GM23338 (cell line): ENCODE measurements at regions not wholly inside any gene's neighbourhood (a gene's known extent, or its start where the extent isn't known, plus 50 kb on each side); places are given as distances from the start of the nearest gene placed in this dataset.

ENCODE experiments used
- ATAC-seq: fragments of 200-7000 bp; cut with Tn5 transposase; 3 replicates; pipeline ENCODE4 v1.9.1; 2020
- DNase-seq: peaks from one replicate; pipeline ENCODE4 v3.0.0-alpha.2; 2015; ENCODE audit warnings: low spot score
- H2AFZ ChIP-seq: fragments of 200-600 bp; sonication (generic); 2 replicates; pipeline ENCODE4 v1.8.0; 2016; ENCODE audit warnings: antibody characterized with exemption, mild to moderate bottlenecking, moderate library complexity
- H3F3A ChIP-seq: fragments of 200-600 bp; sonication (generic); replicated peaks from 2 replicates; pipeline ENCODE4 v1.8.0; 2017; ENCODE audit warnings: antibody characterized with exemption, mixed run types, low read depth
- H3K27ac ChIP-seq: fragments of 200-600 bp; sonication (generic); 2 replicates; pipeline ENCODE4 v1.6.1; 2016; ENCODE audit warnings: low read depth
- H3K27me3 ChIP-seq: fragments of 200-600 bp; sonication (generic); 2 replicates; pipeline ENCODE4 v1.8.0; 2016; ENCODE audit warnings: mild to moderate bottlenecking, mixed run types, moderate library complexity; ENCODE audit not compliant: insufficient read depth
- H3K36me3 ChIP-seq: fragments of 200-600 bp; sonication (generic); 2 replicates; pipeline ENCODE4 v1.8.0; 2016; ENCODE audit warnings: mild to moderate bottlenecking; ENCODE audit not compliant: insufficient read depth
- H3K4me1 ChIP-seq: fragments of 200-600 bp; sonication (generic); 2 replicates; pipeline ENCODE4 v1.8.0; 2016; ENCODE audit warnings: mild to moderate bottlenecking, moderate library complexity; ENCODE audit not compliant: insufficient read depth
- H3K4me2 ChIP-seq: fragments of 200-600 bp; sonication (generic); 2 replicates; pipeline ENCODE4 v1.7.1; 2017; ENCODE audit warnings: mixed run types
- H3K4me3 ChIP-seq: fragments of 200-600 bp; sonication (generic); 2 replicates; pipeline ENCODE4 v1.6.1; 2016; ENCODE audit warnings: mixed run types
- H3K79me2 ChIP-seq: fragments of 200-600 bp; sonication (generic); replicated peaks from 2 replicates; pipeline ENCODE4 v1.8.0; 2017; ENCODE audit warnings: mild to moderate bottlenecking; ENCODE audit not compliant: insufficient read depth
- H3K9me2 ChIP-seq: fragments of 200-600 bp; sonication (generic); 2 replicates; pipeline ENCODE4 v1.8.0; 2017; ENCODE audit not compliant: insufficient read depth
- H4K20me1 ChIP-seq: fragments of 200-600 bp; sonication (generic); replicated peaks from 2 replicates; pipeline ENCODE4 v1.8.0; 2017; ENCODE audit warnings: mild to moderate bottlenecking; ENCODE audit not compliant: insufficient read depth
- H3K27ac Mint-ChIP-seq: 2 replicates; pipeline ENCODE4 v1.8.0; 2020; ENCODE audit warnings: inconsistent platforms, mild to moderate bottlenecking, moderate library complexity, mixed read lengths
- H3K27me3 Mint-ChIP-seq: 3 replicates; pipeline ENCODE4 v1.8.0; 2022; ENCODE audit warnings: low read depth, mild to moderate bottlenecking, moderate library complexity, mixed read lengths, inconsistent platforms; ENCODE audit not compliant: insufficient read depth, poor library complexity
- H3K36me3 Mint-ChIP-seq: 3 replicates; pipeline ENCODE4 v1.8.0; 2021; ENCODE audit warnings: low read depth, mild to moderate bottlenecking, inconsistent platforms, moderate library complexity, mixed read lengths
- H3K4me1 Mint-ChIP-seq: 3 replicates; pipeline ENCODE4 v1.8.0; 2020; ENCODE audit warnings: mild to moderate bottlenecking, inconsistent platforms, mixed read lengths
- H3K4me3 Mint-ChIP-seq: 3 replicates; pipeline ENCODE4 v1.8.0; 2021; ENCODE audit warnings: moderate library complexity, mild to moderate bottlenecking, inconsistent platforms, mixed read lengths
- H3K9me3 Mint-ChIP-seq: 3 replicates; pipeline ENCODE4 v1.8.0; 2020; ENCODE audit warnings: moderate library complexity, mild to moderate bottlenecking, inconsistent platforms, mixed read lengths
- CREB1 ChIP-seq: fragments of 250-450 bp; sonication (Bioruptor Pico); IDR thresholded peaks from 2 replicates; pipeline ENCODE4 v1.5.0; 2020; ENCODE audit warnings: low read depth, mild to moderate bottlenecking, moderate library complexity
- CTCF ChIP-seq, 2 experiments: fragments of 200-600 bp in 1 of 2; sonication (generic) in 1 of 2; conservative IDR thresholded peaks; 2 replicates each; pipeline versions ENCODE4 v1.5.1 to v1.6.1; 2016 to 2017; ENCODE audit warnings: antibody characterized with exemption in 2 of 2, low read depth in 2 of 2, mild to moderate bottlenecking in 2 of 2, moderate library complexity in 1 of 2
- ETS1 ChIP-seq: IDR thresholded peaks from 2 replicates; pipeline ENCODE4 v1.6.1; 2016; ENCODE audit warnings: antibody characterized with exemption
- EZH2 ChIP-seq: fragments of 200-600 bp; sonication (generic); IDR thresholded peaks from one replicate; pipeline ENCODE4 v1.8.0; 2017; ENCODE audit warnings: antibody characterized with exemption, mild to moderate bottlenecking, low read depth; ENCODE audit not compliant: unreplicated experiment
- EZH2phosphoT487 ChIP-seq: fragments of 200-600 bp; sonication (generic); IDR thresholded peaks from one replicate; pipeline ENCODE4 v1.8.1; 2018; ENCODE audit warnings: antibody characterized with exemption; ENCODE audit not compliant: unreplicated experiment
- JUNB ChIP-seq: IDR thresholded peaks from one replicate; pipeline ENCODE4 v1.6.1; 2016; ENCODE audit warnings: antibody characterized with exemption; ENCODE audit not compliant: unreplicated experiment
- NANOG ChIP-seq: IDR thresholded peaks from 2 replicates; pipeline ENCODE4 v1.6.1; 2016; ENCODE audit warnings: antibody characterized with exemption, borderline replicate concordance
- POLR2AphosphoS5 ChIP-seq: IDR thresholded peaks from 2 replicates; pipeline ENCODE4 v1.6.1; 2016; ENCODE audit warnings: antibody characterized with exemption, low read depth
- REST ChIP-seq: IDR thresholded peaks from one replicate; pipeline ENCODE4 v1.6.1; 2018; ENCODE audit warnings: antibody characterized with exemption; ENCODE audit not compliant: unreplicated experiment
- STAT1 ChIP-seq: IDR thresholded peaks from one replicate; pipeline ENCODE4 v1.6.1; 2016; ENCODE audit warnings: antibody characterized with exemption; ENCODE audit not compliant: unreplicated experiment
- ZNF114 ChIP-seq: fragments of 250-450 bp; sonication (Bioruptor Pico); IDR thresholded peaks from 2 replicates; pipeline ENCODE4 v1.5.0; 2020; ENCODE audit warnings: mild to moderate bottlenecking, moderate library complexity
- ZNF331 ChIP-seq: fragments of 250-450 bp; sonication (Bioruptor Pico); IDR thresholded peaks from 2 replicates; pipeline ENCODE4 v1.5.0; 2020; ENCODE audit warnings: low read depth, mild to moderate bottlenecking, moderate library complexity
- ZNF462 ChIP-seq: fragments of 250-450 bp; sonication (Bioruptor Pico); IDR thresholded peaks from 2 replicates; pipeline ENCODE4 v1.5.0; 2020; ENCODE audit warnings: mild to moderate bottlenecking, moderate library complexity

GRCh38 chr1:102181341-102181740, 184.6 kb upstream of the OLFM3 start:
- Mint-ChIP-seq H3K4me1 (no peaks in the 10 kb centered on the region), H3K36me3 (no peaks in the 10 kb centered on the region), H3K27ac (no peak overlapping the region), H3K4me3 (no peak overlapping the region), H3K9me3 (no peaks in the 10 kb centered on the region), H3K27me3 (peaks cover 3% of the 10 kb centered on the region)
- Histone ChIP-seq H3K79me2 (no peaks in the 10 kb centered on the region), H3F3A (no peaks in the 10 kb centered on the region), H3K36me3 (no peaks in the 10 kb centered on the region), H4K20me1 (no peaks in the 10 kb centered on the region), H3K27me3 (no peaks in the 10 kb centered on the region), H3K4me1 (no peaks in the 10 kb centered on the region), H3K27ac (no peak overlapping the region), H2AFZ (no peak overlapping the region), H3K9me2 (0 out of 2 replicates have a peak, but pooled peaks cover 3% of the 10 kb centered on the region), H3K4me3 (no peak overlapping the region), H3K4me2 (no peak overlapping the region)
- no peak for DNase-seq
- no peak for ATAC-seq
- TF ChIP-seq ZNF462 (CRISPR knock-in tag): no peak
- TF ChIP-seq STAT1: no peak
- no peak for TF ChIP-seq REST
- no peak for TF ChIP-seq POLR2AphosphoS5
- no peak for TF ChIP-seq EZH2phosphoT487
- TF ChIP-seq EZH2: no peak
- no peak for TF ChIP-seq ETS1
- TF ChIP-seq NANOG: no peak
- no peak for TF ChIP-seq CREB1 (CRISPR knock-in tag)
- no peak for TF ChIP-seq CTCF (conservative IDR thresholded peaks at IDR 0.05; ENCODE audit: low read depth in 2 of 2)
- no peak for TF ChIP-seq ZNF114 (CRISPR knock-in tag)
- TF ChIP-seq JUNB: no peak
- TF ChIP-seq ZNF331 (CRISPR knock-in tag): no peak
